CD14-positive monocyte (primary cell): ENCODE measurements at regions not wholly inside any gene's neighbourhood (a gene's known extent, or its start where the extent isn't known, plus 50 kb on each side); places are given as distances from the start of the nearest gene placed in this dataset.

Source experiments
- DNase-seq, 3 donors: peaks; one replicate each; pipeline ENCODE4 v3.0.0-alpha.2; 2011 to 2022
- H2AFZ ChIP-seq: 2 replicates; pipeline ENCODE4 v1.6.0; 2012; ENCODE audit warnings: mild to moderate bottlenecking, low read depth, low read length, inconsistent platforms; ENCODE audit not compliant: insufficient read depth, poor library complexity, severe bottlenecking
- H3K27ac ChIP-seq, 2 donors: 1 replicate in 1 of 2; 2 replicates in 1 of 2; pipeline ENCODE4 v1.5.1; 2012 to 2013; ENCODE audit warnings: low read length in 2 of 2, control low read depth in 1 of 2, inconsistent platforms in 1 of 2, low read depth in 1 of 2, mild to moderate bottlenecking in 1 of 2
- H3K27me3 ChIP-seq, 2 donors: one replicate each; pipeline versions ENCODE4 v1.6.0 to v1.6.1; 2011 to 2013; ENCODE audit warnings: low read length in 2 of 2; ENCODE audit not compliant: control insufficient read depth in 2 of 2, insufficient read depth in 2 of 2
- H3K36me3 ChIP-seq, 2 donors: replicated peaks in 1 of 2; 1 replicate in 1 of 2; 2 replicates in 1 of 2; pipeline versions ENCODE4 v1.5.1 to v1.6.1; 2012 to 2013; ENCODE audit warnings: low read length in 2 of 2, control low read depth in 1 of 2, inconsistent platforms in 1 of 2, mild to moderate bottlenecking in 1 of 2; ENCODE audit not compliant: insufficient read depth in 2 of 2, control insufficient read depth in 1 of 2
- H3K4me1 ChIP-seq, 2 donors: 1 replicate in 1 of 2; 2 replicates in 1 of 2; pipeline versions ENCODE4 v1.5.1 to v1.6.1; 2012 to 2013; ENCODE audit warnings: low read length in 2 of 2, control low read depth in 1 of 2, inconsistent platforms in 1 of 2, mild to moderate bottlenecking in 1 of 2, moderate library complexity in 1 of 2; ENCODE audit not compliant: insufficient read depth in 2 of 2, control insufficient read depth in 1 of 2
- H3K4me2 ChIP-seq: replicated peaks from 2 replicates; pipeline ENCODE3; 2012; ENCODE audit warnings: low read length, moderate library complexity, mild to moderate bottlenecking; ENCODE audit not compliant: poor library complexity, severe bottlenecking; ENCODE audit errors: extremely low read depth
- H3K4me3 ChIP-seq, 3 experiments: fragments of 200-600 bp in 1 of 3; sonication (generic) in 1 of 3; replicated peaks in 1 of 3; 1 replicate in 2 of 3; 2 replicates in 1 of 3; pipeline ENCODE4 v1.5.1; 2011 to 2013; ENCODE audit warnings: low read length in 3 of 3, mild to moderate bottlenecking in 3 of 3, control low read depth in 2 of 3, low read depth in 2 of 3, inconsistent platforms in 1 of 3, moderate library complexity in 1 of 3
- H3K79me2 ChIP-seq: 2 replicates; pipeline ENCODE4 v1.6.0; 2012; ENCODE audit warnings: mild to moderate bottlenecking, control low read depth, inconsistent platforms, low read length, moderate library complexity; ENCODE audit not compliant: insufficient read depth
- H3K9ac ChIP-seq: 2 replicates; pipeline ENCODE4 v1.6.0; 2017; ENCODE audit warnings: low read length, mild to moderate bottlenecking; ENCODE audit not compliant: insufficient read depth, poor library complexity, severe bottlenecking
- H3K9me3 ChIP-seq, 2 donors: replicated peaks in 1 of 2; 1 replicate in 1 of 2; 2 replicates in 1 of 2; pipeline versions ENCODE4 v1.5.1 to v1.6.1; 2012 to 2013; ENCODE audit warnings: low read length in 2 of 2, control low read depth in 1 of 2; ENCODE audit not compliant: control insufficient read depth in 1 of 2, insufficient read depth in 1 of 2
- H4K20me1 ChIP-seq: 2 replicates; pipeline ENCODE4 v1.6.0; 2012; ENCODE audit warnings: mild to moderate bottlenecking, low read length, control low read depth, moderate library complexity; ENCODE audit not compliant: insufficient read depth
- H3K27ac Mint-ChIP-seq, 7 donors: one replicate each; pipeline ENCODE4 v1.8.0; 2020; ENCODE audit warnings: mild to moderate bottlenecking in 7 of 7, mixed read lengths in 7 of 7, moderate library complexity in 6 of 7, inconsistent platforms in 2 of 7
- H3K27me3 Mint-ChIP-seq, 3 donors: one replicate each; pipeline ENCODE4 v1.8.0; 2021 to 2022; ENCODE audit warnings: low read depth in 3 of 3, mild to moderate bottlenecking in 3 of 3, mixed read lengths in 3 of 3, moderate library complexity in 3 of 3, inconsistent platforms in 1 of 3
- H3K36me3 Mint-ChIP-seq, 2 donors: one replicate each; pipeline ENCODE4 v1.8.0; 2020; ENCODE audit warnings: mixed read lengths in 2 of 2, inconsistent platforms in 1 of 2, mild to moderate bottlenecking in 1 of 2
- H3K4me1 Mint-ChIP-seq: one replicate; pipeline ENCODE4 v1.8.0; 2020; ENCODE audit warnings: mild to moderate bottlenecking, mixed read lengths
- H3K4me3 Mint-ChIP-seq, 2 donors: one replicate each; pipeline ENCODE4 v1.8.0; 2020; ENCODE audit warnings: mild to moderate bottlenecking in 2 of 2, mixed read lengths in 2 of 2, moderate library complexity in 1 of 2
- H3K9me3 Mint-ChIP-seq, 7 donors: one replicate each; pipeline ENCODE4 v1.8.0; 2020 to 2022; ENCODE audit warnings: mixed read lengths in 7 of 7, mild to moderate bottlenecking in 6 of 7, moderate library complexity in 6 of 7, inconsistent platforms in 2 of 7
- CTCF ChIP-seq: fragments of 200-600 bp; IDR thresholded peaks from one replicate; pipeline ENCODE4 v1.8.0; 2022; ENCODE audit warnings: antibody characterized with exemption, mild to moderate bottlenecking
- WGBS: methylation state at CpG from one replicate; pipeline ENCODE4 v1.1.5; 2013; ENCODE audit warnings: missing lambda C conversion rate; ENCODE audit not compliant: insufficient coverage; 5-methylcytosine and 5-hydroxymethylcytosine counted together
- intact Hi-C, 2 donors: fragments of 100-400 bp; cut with micrococcal nuclease; formaldehyde crosslinking; loops; one replicate each; pipeline versions ENCODE4 v1.15.0 to v1.15.1; 2023

- Histone ChIP-seq H3K9me3 (peaks cover 16 to 17% of the 10 kb centered on the region in 2 donors), H3K27me3 (no peaks in the 10 kb centered on the region), H3K36me3 (no peaks in the 10 kb centered on the region), H2AFZ (no peak overlapping the region), H3K9ac (no peak overlapping the region), H3K4me3 (no peak overlapping the region), H3K4me2 (no peak overlapping the region), H4K20me1 (no peaks in the 10 kb centered on the region), H3K4me1 (no peaks in the 10 kb centered on the region), H3K79me2 (no peaks in the 10 kb centered on the region), H3K27ac (no peak overlapping the region)
- H3K36me3 Mint-ChIP-seq, result no peaks in the 10 kb centered on the region
- 91% methylated on average over 2 of the region's 2 CpGs for WGBS
- no peaks in the 10 kb centered on the region for H3K4me1 Mint-ChIP-seq
- intact Hi-C loops, result no loop called here
- DNase-seq, result no peak
- H3K9me3 Mint-ChIP-seq, result peaks cover 0 to 15% (median 7%) of the 10 kb centered on the region in 7 donors
- TF ChIP-seq CTCF, result no peak
- no peak overlapping the region for H3K27ac Mint-ChIP-seq
- H3K4me3 Mint-ChIP-seq, result no peak overlapping the region
- no peaks in the 10 kb centered on the region for H3K27me3 Mint-ChIP-seq
These were observed 749.9 kb downstream of the METTL15 start for GRCh38 chr11:28858076-28858475.

- no peak overlapping the region for H3K4me3 ChIP-seq
- H3K4me1 ChIP-seq, result no peaks in the 10 kb centered on the region
- H3K36me3 Mint-ChIP-seq, result no peaks in the 10 kb centered on the region
- no peak overlapping the region for H3K27ac ChIP-seq
- no peaks in the 10 kb centered on the region for H4K20me1 ChIP-seq
- peaks cover 4 to 13% (median 7%) of the 10 kb centered on the region in 7 donors for H3K9me3 Mint-ChIP-seq
- intact Hi-C loops, result no loop called here
- no peak overlapping the region for H3K4me3 Mint-ChIP-seq
- H2AFZ ChIP-seq, result no peak overlapping the region
- TF ChIP-seq CTCF, result no peak
- H3K79me2 ChIP-seq, result no peaks in the 10 kb centered on the region
- no peaks in the 10 kb centered on the region for H3K4me1 Mint-ChIP-seq
- H3K27me3 ChIP-seq, result no peaks in the 10 kb centered on the region
- DNase-seq, result no peak
- no peaks in the 10 kb centered on the region for H3K36me3 ChIP-seq
- no peak overlapping the region for H3K4me2 ChIP-seq
- H3K9ac ChIP-seq, result no peak overlapping the region
- no peaks in the 10 kb centered on the region for H3K27me3 Mint-ChIP-seq
- no peak overlapping the region for H3K27ac Mint-ChIP-seq
- peaks cover 8 to 17% of the 10 kb centered on the region in 2 donors for H3K9me3 ChIP-seq
These were observed 740.9 kb downstream of the METTL15 start for GRCh38 chr11:28849053-28849452.
